ENCODE measurements at regions not wholly inside any gene's neighbourhood (a gene's known extent, or its start where the extent isn't known, plus 50 kb on each side); places are given as distances from the start of the nearest gene placed in this dataset.

DNA sequence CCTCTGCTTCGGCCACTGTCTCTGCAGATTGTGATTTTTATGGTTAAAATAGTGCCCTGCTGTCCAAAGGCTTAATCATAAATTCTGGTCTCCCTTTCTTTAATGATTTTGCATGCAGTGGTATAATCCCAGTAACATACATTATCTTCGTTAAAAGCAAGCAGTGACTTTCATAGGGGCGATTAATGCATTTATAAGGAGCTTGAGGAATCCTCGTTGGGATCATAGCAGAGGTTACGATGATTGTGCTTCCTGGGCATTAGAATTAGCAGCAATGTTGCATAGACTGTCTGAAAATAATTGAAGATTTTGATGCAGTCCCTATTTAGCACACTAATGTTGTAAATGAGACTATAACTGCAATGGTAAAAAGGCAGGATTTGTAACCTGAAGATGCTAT lies 181.3 kb downstream of the PRL start:
- TF ChIP-seq, protein P1, sequence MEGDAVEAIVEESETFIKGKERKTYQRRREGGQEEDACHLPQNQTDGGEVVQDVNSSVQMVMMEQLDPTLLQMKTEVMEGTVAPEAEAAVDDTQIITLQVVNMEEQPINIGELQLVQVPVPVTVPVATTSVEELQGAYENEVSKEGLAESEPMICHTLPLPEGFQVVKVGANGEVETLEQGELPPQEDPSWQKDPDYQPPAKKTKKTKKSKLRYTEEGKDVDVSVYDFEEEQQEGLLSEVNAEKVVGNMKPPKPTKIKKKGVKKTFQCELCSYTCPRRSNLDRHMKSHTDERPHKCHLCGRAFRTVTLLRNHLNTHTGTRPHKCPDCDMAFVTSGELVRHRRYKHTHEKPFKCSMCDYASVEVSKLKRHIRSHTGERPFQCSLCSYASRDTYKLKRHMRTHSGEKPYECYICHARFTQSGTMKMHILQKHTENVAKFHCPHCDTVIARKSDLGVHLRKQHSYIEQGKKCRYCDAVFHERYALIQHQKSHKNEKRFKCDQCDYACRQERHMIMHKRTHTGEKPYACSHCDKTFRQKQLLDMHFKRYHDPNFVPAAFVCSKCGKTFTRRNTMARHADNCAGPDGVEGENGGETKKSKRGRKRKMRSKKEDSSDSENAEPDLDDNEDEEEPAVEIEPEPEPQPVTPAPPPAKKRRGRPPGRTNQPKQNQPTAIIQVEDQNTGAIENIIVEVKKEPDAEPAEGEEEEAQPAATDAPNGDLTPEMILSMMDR (conservative IDR thresholded peaks at IDR 0.05; ENCODE audit: low read length): no peak
- no peak for TF ChIP-seq EZH2phosphoT487 (IDR thresholded peaks at IDR 0.05; ENCODE audit: borderline replicate concordance, low read depth, low read length)
